SK-N-SH (cell line): ENCODE measurements at regions not wholly inside any gene's neighbourhood (a gene's known extent, or its start where the extent isn't known, plus 50 kb on each side); places are given as distances from the start of the nearest gene placed in this dataset.

Experiments
- CTCF ChIA-PET: fragments of 300-600, 350-600 bp; formaldehyde crosslinking; extraction: SDS; loops from one replicate; lab custom pipeline; 2021; lab: Yijun Ruan, JAX
- POLR2A ChIA-PET: fragments of 350-600 bp; sonication (Branson Sonifier 250); formaldehyde crosslinking; extraction: SDS; loops from one replicate; lab custom pipeline; 2020; ENCODE audit warnings: antibody characterized with exemption, inconsistent platforms; lab: Yijun Ruan, JAX
- DNase-seq: peaks from one replicate; pipeline ENCODE4 v3.0.0; 2012
- H2AFZ ChIP-seq: fragments of 200-600 bp; sonication (generic); 2 replicates; pipeline ENCODE4 v1.8.1; 2016; ENCODE audit warnings: antibody characterized with exemption, mild to moderate bottlenecking, low read depth
- H3F3A ChIP-seq: fragments of 200-600 bp; sonication (generic); replicated peaks from 2 replicates; pipeline ENCODE3; 2016; ENCODE audit warnings: antibody characterized with exemption, mild to moderate bottlenecking; ENCODE audit not compliant: insufficient read depth
- H3K27ac ChIP-seq, 2 experiments: fragments of 200-500 bp in 1 of 2; fragments of 200-600 bp in 1 of 2; sonication (Bioruptor generic) in 1 of 2; sonication (generic), shearing (Covaris generic) in 1 of 2; 2 replicates each; pipeline versions ENCODE4 v1.5.1 to v1.6.1; 2014 to 2016; ENCODE audit warnings: low read depth in 2 of 2, inconsistent platforms in 1 of 2, low read length in 1 of 2, mild to moderate bottlenecking in 1 of 2, mixed read lengths in 1 of 2
- H3K27me3 ChIP-seq: fragments of 200-600 bp; sonication (generic), shearing (Covaris generic); 2 replicates; pipeline ENCODE4 v1.6.1; 2016; ENCODE audit warnings: mixed run types; ENCODE audit not compliant: insufficient read depth
- H3K36me3 ChIP-seq, 2 experiments: fragments of 200-500 bp in 1 of 2; fragments of 200-600 bp in 1 of 2; sonication (Bioruptor generic) in 1 of 2; sonication (generic) in 1 of 2; replicated peaks in 1 of 2; 2 replicates each; pipeline versions ENCODE3 to v1.5.1; 2014 to 2016; ENCODE audit warnings: low read length in 1 of 2, mild to moderate bottlenecking in 1 of 2; ENCODE audit not compliant: insufficient read depth in 2 of 2, control insufficient read depth in 1 of 2
- H3K4me1 ChIP-seq, 2 experiments: fragments of 200-500 bp in 1 of 2; fragments of 200-600 bp in 1 of 2; sonication (Bioruptor generic) in 1 of 2; sonication (generic), shearing (Covaris generic) in 1 of 2; 2 replicates each; pipeline versions ENCODE4 v1.5.1 to v1.6.1; 2014 to 2016; ENCODE audit warnings: low read depth in 1 of 2, low read length in 1 of 2, mixed run types in 1 of 2; ENCODE audit not compliant: insufficient read depth in 2 of 2, control insufficient read depth in 1 of 2
- H3K4me2 ChIP-seq: fragments of 200-600 bp; sonication (generic), shearing (Covaris generic); 2 replicates; pipeline ENCODE4 v1.6.1; 2017; ENCODE audit warnings: mixed run types
- H3K4me3 ChIP-seq, 2 experiments: fragments of 200-500 bp in 1 of 2; fragments of 200-600 bp in 1 of 2; sonication (Bioruptor generic) in 1 of 2; sonication (generic), shearing (Covaris generic) in 1 of 2; 2 replicates each; pipeline versions ENCODE4 v1.5.1 to v1.8.1; 2014 to 2016; ENCODE audit warnings: low read depth in 2 of 2, inconsistent platforms in 1 of 2, low read length in 1 of 2, mild to moderate bottlenecking in 1 of 2, mixed read lengths in 1 of 2, moderate library complexity in 1 of 2
- H3K79me2 ChIP-seq: fragments of 200-600 bp; sonication (generic); 2 replicates; pipeline ENCODE4 v1.8.1; 2017; ENCODE audit warnings: mild to moderate bottlenecking; ENCODE audit not compliant: insufficient read depth
- H3K9ac ChIP-seq: fragments of 200-600 bp; sonication (generic); 2 replicates; pipeline ENCODE4 v1.6.1; 2017; ENCODE audit warnings: mixed run types
- H3K9me2 ChIP-seq: fragments of 200-600 bp; sonication (generic); 2 replicates; pipeline ENCODE4 v1.6.1; 2017; ENCODE audit warnings: mixed run types
- H3K9me3 ChIP-seq: fragments of 200-600 bp; sonication (generic); 2 replicates; pipeline ENCODE4 v1.6.1; 2017; ENCODE audit warnings: mixed run types, mild to moderate bottlenecking, moderate library complexity
- H4K20me1 ChIP-seq: fragments of 200-600 bp; sonication (generic); 2 replicates; pipeline ENCODE4 v1.6.1; 2017; ENCODE audit warnings: mild to moderate bottlenecking, mixed run types; ENCODE audit not compliant: insufficient read depth
- CHD2 ChIP-seq: fragments of 150-350 bp; IDR thresholded peaks from 2 replicates; pipeline ENCODE4 v1.6.1; 2018; ENCODE audit warnings: low read length; ENCODE audit not compliant: partially characterized antibody
- EP300 ChIP-seq, 2 experiments: IDR thresholded peaks; 2 replicates each; pipeline versions ENCODE4 v1.4.0 to v1.6.1; 2012; ENCODE audit warnings: borderline replicate concordance in 1 of 2, low read depth in 1 of 2, low read length in 1 of 2
- EZH2phosphoT487 ChIP-seq: fragments of 200-600 bp; sonication (generic); IDR thresholded peaks from 2 replicates; pipeline ENCODE4 v1.6.1; 2017; ENCODE audit warnings: low read depth, mixed run types, mild to moderate bottlenecking, antibody characterized with exemption, moderate library complexity, borderline replicate concordance
- FOXM1 ChIP-seq: IDR thresholded peaks from 2 replicates; pipeline ENCODE4 v1.4.0; 2012; ENCODE audit warnings: low read depth, mild to moderate bottlenecking
- GABPA ChIP-seq: IDR thresholded peaks from 2 replicates; pipeline ENCODE4 v1.4.0; 2012; ENCODE audit warnings: low read depth, mild to moderate bottlenecking
- GATA2 ChIP-seq: sonication (generic); formaldehyde crosslinking; IDR thresholded peaks from 2 replicates; pipeline ENCODE4 v1.5.0; 2020; ENCODE audit warnings: mild to moderate bottlenecking, missing genetic modification reagents
- JUND ChIP-seq: IDR thresholded peaks from 2 replicates; pipeline ENCODE4 v1.4.0; 2012
- MEF2A ChIP-seq: IDR thresholded peaks from 2 replicates; pipeline ENCODE4 v1.4.0; 2012; ENCODE audit warnings: low read depth, borderline replicate concordance
- POLR2AphosphoS5 ChIP-seq: IDR thresholded peaks from 2 replicates; pipeline ENCODE4 v1.6.1; 2012; ENCODE audit warnings: low read depth, low read length
- RXRA ChIP-seq: IDR thresholded peaks from 2 replicates; pipeline ENCODE4 v1.4.0; 2012; ENCODE audit warnings: low read depth, mild to moderate bottlenecking, borderline replicate concordance
- SIN3A ChIP-seq: IDR thresholded peaks from 2 replicates; pipeline ENCODE4 v1.6.1; 2012; ENCODE audit warnings: low read depth, mild to moderate bottlenecking, low read length, moderate library complexity, borderline replicate concordance
- SMC3 ChIP-seq: IDR thresholded peaks from 2 replicates; pipeline ENCODE4 v1.6.1; 2012; ENCODE audit warnings: low read depth, low read length, improper control_type of control experiment
- YY1 ChIP-seq: IDR thresholded peaks from 2 replicates; pipeline ENCODE4 v1.4.0; 2012; ENCODE audit warnings: low read depth, mild to moderate bottlenecking
- WGBS: methylation state at CpG from one replicate; pipeline ENCODE4 v1.1.6; 2017; ENCODE audit warnings: low lambda C conversion rate; 5-methylcytosine and 5-hydroxymethylcytosine counted together
- TF ChIP-seq, protein P1 (sequence below): IDR thresholded peaks from 2 replicates; pipeline ENCODE4 v1.6.1; 2012; ENCODE audit warnings: mild to moderate bottlenecking, low read depth, low read length, moderate library complexity
- TF ChIP-seq, protein P2 (sequence below): IDR thresholded peaks from 2 replicates; pipeline ENCODE4 v1.4.0; 2012; ENCODE audit warnings: low read depth, borderline replicate concordance
- TF ChIP-seq, protein P3 (sequence below): fragments of 200-600 bp; sonication (generic); IDR thresholded peaks from 2 replicates; pipeline ENCODE4 v1.6.1; 2017; ENCODE audit warnings: antibody characterized with exemption, mild to moderate bottlenecking, moderate library complexity

DNA sequence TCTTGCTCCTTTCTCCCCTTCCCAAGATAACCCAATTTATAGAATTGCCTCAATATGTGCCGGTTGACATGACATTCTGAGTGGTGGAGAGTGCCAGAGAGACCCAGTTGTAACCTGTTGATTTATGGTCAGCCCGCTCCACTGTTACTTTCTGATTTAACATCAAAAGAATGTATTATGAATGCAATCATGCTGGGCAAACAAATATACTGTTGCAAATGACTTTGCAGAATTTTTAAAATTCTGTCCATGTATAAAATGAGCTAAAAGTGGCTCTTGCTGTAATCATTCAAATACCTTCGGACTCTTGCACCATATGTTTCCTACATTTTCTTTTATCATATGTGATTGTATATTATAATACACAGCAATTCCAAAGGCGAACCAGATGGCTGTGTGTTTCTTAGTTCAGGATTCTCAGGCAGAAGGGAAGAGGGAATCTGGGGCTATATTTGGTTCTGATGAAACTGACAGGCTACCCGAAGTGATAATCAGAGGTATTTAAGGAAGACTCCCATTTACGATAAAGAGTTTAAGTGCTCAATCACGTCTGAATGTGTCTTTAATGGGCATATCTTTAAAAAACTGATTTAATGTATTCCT lies 131.7 kb downstream of the CLCN4 start:
- Histone ChIP-seq H3F3A (no peaks in the 10 kb centered on the region), H2AFZ (no peak overlapping the region), H3K9ac (no peak overlapping the region), H3K9me2 (no peaks in the 10 kb centered on the region), H3K79me2 (no peaks in the 10 kb centered on the region), H3K4me3 (no peak overlapping the region), H3K4me1 (peaks cover 0 to 6% of the 10 kb centered on the region in 2 experiments; a peak in 1 of 4 replicates), H3K4me2 (no peak overlapping the region), H4K20me1 (no peaks in the 10 kb centered on the region), H3K36me3 (no peaks in the 10 kb centered on the region), H3K9me3 (no peaks in the 10 kb centered on the region), H3K27me3 (no peaks in the 10 kb centered on the region), H3K27ac (no peak overlapping the region)
- POLR2A ChIA-PET = no interaction called here
- TF ChIP-seq CHD2 (no peak), YY1 (no peak), MEF2A (no peak), SMC3 (no peak), JUND (no peak), RXRA (no peak), SIN3A (no peak), FOXM1 (no peak), GABPA (no peak), POLR2AphosphoS5 (no peak), GATA2 (no peak), EZH2phosphoT487 (no peak), EP300 (IDR thresholded peaks at IDR 0.05; ENCODE audit: borderline replicate concordance in 1 of 2, low read depth in 1 of 2, low read length in 1 of 2) (no peak)
- TF ChIP-seq, protein P1, sequence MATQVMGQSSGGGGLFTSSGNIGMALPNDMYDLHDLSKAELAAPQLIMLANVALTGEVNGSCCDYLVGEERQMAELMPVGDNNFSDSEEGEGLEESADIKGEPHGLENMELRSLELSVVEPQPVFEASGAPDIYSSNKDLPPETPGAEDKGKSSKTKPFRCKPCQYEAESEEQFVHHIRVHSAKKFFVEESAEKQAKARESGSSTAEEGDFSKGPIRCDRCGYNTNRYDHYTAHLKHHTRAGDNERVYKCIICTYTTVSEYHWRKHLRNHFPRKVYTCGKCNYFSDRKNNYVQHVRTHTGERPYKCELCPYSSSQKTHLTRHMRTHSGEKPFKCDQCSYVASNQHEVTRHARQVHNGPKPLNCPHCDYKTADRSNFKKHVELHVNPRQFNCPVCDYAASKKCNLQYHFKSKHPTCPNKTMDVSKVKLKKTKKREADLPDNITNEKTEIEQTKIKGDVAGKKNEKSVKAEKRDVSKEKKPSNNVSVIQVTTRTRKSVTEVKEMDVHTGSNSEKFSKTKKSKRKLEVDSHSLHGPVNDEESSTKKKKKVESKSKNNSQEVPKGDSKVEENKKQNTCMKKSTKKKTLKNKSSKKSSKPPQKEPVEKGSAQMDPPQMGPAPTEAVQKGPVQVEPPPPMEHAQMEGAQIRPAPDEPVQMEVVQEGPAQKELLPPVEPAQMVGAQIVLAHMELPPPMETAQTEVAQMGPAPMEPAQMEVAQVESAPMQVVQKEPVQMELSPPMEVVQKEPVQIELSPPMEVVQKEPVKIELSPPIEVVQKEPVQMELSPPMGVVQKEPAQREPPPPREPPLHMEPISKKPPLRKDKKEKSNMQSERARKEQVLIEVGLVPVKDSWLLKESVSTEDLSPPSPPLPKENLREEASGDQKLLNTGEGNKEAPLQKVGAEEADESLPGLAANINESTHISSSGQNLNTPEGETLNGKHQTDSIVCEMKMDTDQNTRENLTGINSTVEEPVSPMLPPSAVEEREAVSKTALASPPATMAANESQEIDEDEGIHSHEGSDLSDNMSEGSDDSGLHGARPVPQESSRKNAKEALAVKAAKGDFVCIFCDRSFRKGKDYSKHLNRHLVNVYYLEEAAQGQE = no peak
- TF ChIP-seq, protein P2, sequence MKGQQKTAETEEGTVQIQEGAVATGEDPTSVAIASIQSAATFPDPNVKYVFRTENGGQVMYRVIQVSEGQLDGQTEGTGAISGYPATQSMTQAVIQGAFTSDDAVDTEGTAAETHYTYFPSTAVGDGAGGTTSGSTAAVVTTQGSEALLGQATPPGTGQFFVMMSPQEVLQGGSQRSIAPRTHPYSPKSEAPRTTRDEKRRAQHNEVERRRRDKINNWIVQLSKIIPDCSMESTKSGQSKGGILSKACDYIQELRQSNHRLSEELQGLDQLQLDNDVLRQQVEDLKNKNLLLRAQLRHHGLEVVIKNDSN = no peak
- TF ChIP-seq, protein P3, sequence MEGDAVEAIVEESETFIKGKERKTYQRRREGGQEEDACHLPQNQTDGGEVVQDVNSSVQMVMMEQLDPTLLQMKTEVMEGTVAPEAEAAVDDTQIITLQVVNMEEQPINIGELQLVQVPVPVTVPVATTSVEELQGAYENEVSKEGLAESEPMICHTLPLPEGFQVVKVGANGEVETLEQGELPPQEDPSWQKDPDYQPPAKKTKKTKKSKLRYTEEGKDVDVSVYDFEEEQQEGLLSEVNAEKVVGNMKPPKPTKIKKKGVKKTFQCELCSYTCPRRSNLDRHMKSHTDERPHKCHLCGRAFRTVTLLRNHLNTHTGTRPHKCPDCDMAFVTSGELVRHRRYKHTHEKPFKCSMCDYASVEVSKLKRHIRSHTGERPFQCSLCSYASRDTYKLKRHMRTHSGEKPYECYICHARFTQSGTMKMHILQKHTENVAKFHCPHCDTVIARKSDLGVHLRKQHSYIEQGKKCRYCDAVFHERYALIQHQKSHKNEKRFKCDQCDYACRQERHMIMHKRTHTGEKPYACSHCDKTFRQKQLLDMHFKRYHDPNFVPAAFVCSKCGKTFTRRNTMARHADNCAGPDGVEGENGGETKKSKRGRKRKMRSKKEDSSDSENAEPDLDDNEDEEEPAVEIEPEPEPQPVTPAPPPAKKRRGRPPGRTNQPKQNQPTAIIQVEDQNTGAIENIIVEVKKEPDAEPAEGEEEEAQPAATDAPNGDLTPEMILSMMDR = no peak
- CTCF ChIA-PET = no interaction called here
- WGBS = 38% methylated on average over 7 of the region's 7 CpGs
- DNase-seq = no peak
